ENCODE measurements at regions not wholly inside any gene's neighbourhood (a gene's known extent, or its start where the extent isn't known, plus 50 kb on each side); places are given as distances from the start of the nearest gene placed in this dataset.

- Histone ChIP-seq H3K79me2 (ENCODE audit: control insufficient read depth, insufficient read depth, low read length) (no peaks in the 10 kb centered on the region), H3K27ac (ENCODE audit: low read length in 2 of 2) (no peak overlapping the region), H3K4me2 (replicated peaks; ENCODE audit: low read depth, low read length, poor library complexity, severe bottlenecking) (no peak overlapping the region), H3K9ac (ENCODE audit: low read length) (no peak overlapping the region), H3K9me3 (ENCODE audit: control extremely low read depth in 1 of 3, control insufficient read depth in 2 of 3, insufficient read depth in 1 of 3, low read length in 2 of 3) (peaks cover 0 to 3% (median 0%) of the 10 kb centered on the region in 3 donors), H3K36me3 (replicated peaks in 1 of 2; ENCODE audit: control extremely low read depth in 1 of 2, control insufficient read depth in 1 of 2, extremely low read depth in 1 of 2, insufficient read depth in 2 of 2, low read length in 1 of 2) (no peaks in the 10 kb centered on the region), H3K4me3 (ENCODE audit: control extremely low read depth in 1 of 5, extremely low read depth in 1 of 5, insufficient read depth in 1 of 5, low read depth in 2 of 5, low read length in 4 of 5) (no peak overlapping the region), H3K4me1 (ENCODE audit: control insufficient read depth in 2 of 2, insufficient read depth in 2 of 2, low read length in 2 of 2) (no peaks in the 10 kb centered on the region), H3K27me3 (replicated peaks in 1 of 4; ENCODE audit: control extremely low read depth in 1 of 4, control insufficient read depth in 3 of 4, insufficient read depth in 4 of 4, low read length in 3 of 4) (no peaks in the 10 kb centered on the region), H2AFZ (ENCODE audit: insufficient read depth, low read depth, low read length, poor library complexity, severe bottlenecking) (no peak overlapping the region), H4K20me1 (ENCODE audit: control insufficient read depth, insufficient read depth, low read length, poor library complexity, severe bottlenecking) (no peaks in the 10 kb centered on the region)
- H3K27ac Mint-ChIP-seq: no peak overlapping the region
- no peak for DNase-seq
- ChIA-PET CTCF (no interaction called here), POLR2A (no interaction called here)
- no peaks in the 10 kb centered on the region for H3K4me1 Mint-ChIP-seq
- H3K4me3 Mint-ChIP-seq: no peak overlapping the region
- no peaks in the 10 kb centered on the region for H3K27me3 Mint-ChIP-seq
- peaks cover 4% of the 10 kb centered on the region for H3K9me3 Mint-ChIP-seq (ENCODE audit: insufficient read depth)
- intact Hi-C loops (cut with micrococcal nuclease): no loop called here
- no peak for TF ChIP-seq CTCF (IDR thresholded peaks at IDR 0.05)
- TF ChIP-seq EZH2 (IDR thresholded peaks at IDR 0.05; ENCODE audit: borderline replicate concordance, insufficient read depth, low read depth, low read length, poor library complexity, severe bottlenecking): no peak
- no peak for ATAC-seq (ENCODE audit: low read depth)
- WGBS (ENCODE audit: insufficient coverage): no CpG with 5 or more reads among the region's 2 CpGs
Measured at GRCh38 chr11:97894978-97895377, 1125.8 kb upstream of the CNTN5 start.

GRCh38 chr11:97895572-97895971 is 1125.2 kb upstream of the CNTN5 start:
- Histone ChIP-seq H3K9me3 (ENCODE audit: control extremely low read depth in 1 of 3, control insufficient read depth in 2 of 3, insufficient read depth in 1 of 3, low read length in 2 of 3) (peaks cover 0 to 3% (median 0%) of the 10 kb centered on the region in 3 donors), H3K27ac (ENCODE audit: low read length in 2 of 2) (no peak overlapping the region), H3K9ac (ENCODE audit: low read length) (no peak overlapping the region), H3K4me2 (replicated peaks; ENCODE audit: low read depth, low read length, poor library complexity, severe bottlenecking) (no peak overlapping the region), H3K79me2 (ENCODE audit: control insufficient read depth, insufficient read depth, low read length) (no peaks in the 10 kb centered on the region), H3K4me1 (ENCODE audit: control insufficient read depth in 2 of 2, insufficient read depth in 2 of 2, low read length in 2 of 2) (no peaks in the 10 kb centered on the region), H3K4me3 (ENCODE audit: control extremely low read depth in 1 of 5, extremely low read depth in 1 of 5, insufficient read depth in 1 of 5, low read depth in 2 of 5, low read length in 4 of 5) (no peak overlapping the region), H4K20me1 (ENCODE audit: control insufficient read depth, insufficient read depth, low read length, poor library complexity, severe bottlenecking) (no peaks in the 10 kb centered on the region), H3K27me3 (replicated peaks in 1 of 4; ENCODE audit: control extremely low read depth in 1 of 4, control insufficient read depth in 3 of 4, insufficient read depth in 4 of 4, low read length in 3 of 4) (no peaks in the 10 kb centered on the region), H3K36me3 (replicated peaks in 1 of 2; ENCODE audit: control extremely low read depth in 1 of 2, control insufficient read depth in 1 of 2, extremely low read depth in 1 of 2, insufficient read depth in 2 of 2, low read length in 1 of 2) (no peaks in the 10 kb centered on the region), H2AFZ (ENCODE audit: insufficient read depth, low read depth, low read length, poor library complexity, severe bottlenecking) (no peak overlapping the region)
- no peak overlapping the region for H3K27ac Mint-ChIP-seq
- WGBS (ENCODE audit: insufficient coverage): no CpG with 5 or more reads among the region's 3 CpGs
- no peaks in the 10 kb centered on the region for H3K27me3 Mint-ChIP-seq
- TF ChIP-seq EZH2 (IDR thresholded peaks at IDR 0.05; ENCODE audit: borderline replicate concordance, insufficient read depth, low read depth, low read length, poor library complexity, severe bottlenecking) (no peak), CTCF (IDR thresholded peaks at IDR 0.05) (no peak)
- CTCF ChIA-PET: no interaction called here
- no peaks in the 10 kb centered on the region for H3K4me1 Mint-ChIP-seq
- ATAC-seq (ENCODE audit: low read depth) (no peak), DNase-seq (no peak)
- POLR2A ChIA-PET: no interaction called here
- no peak overlapping the region for H3K4me3 Mint-ChIP-seq
- intact Hi-C loops (cut with micrococcal nuclease): no loop called here
- H3K9me3 Mint-ChIP-seq (ENCODE audit: insufficient read depth): peaks cover 4% of the 10 kb centered on the region
